ENCODE measurements at regions not wholly inside any gene's neighbourhood (a gene's known extent, or its start where the extent isn't known, plus 50 kb on each side); places are given as distances from the start of the nearest gene placed in this dataset.

DNA sequence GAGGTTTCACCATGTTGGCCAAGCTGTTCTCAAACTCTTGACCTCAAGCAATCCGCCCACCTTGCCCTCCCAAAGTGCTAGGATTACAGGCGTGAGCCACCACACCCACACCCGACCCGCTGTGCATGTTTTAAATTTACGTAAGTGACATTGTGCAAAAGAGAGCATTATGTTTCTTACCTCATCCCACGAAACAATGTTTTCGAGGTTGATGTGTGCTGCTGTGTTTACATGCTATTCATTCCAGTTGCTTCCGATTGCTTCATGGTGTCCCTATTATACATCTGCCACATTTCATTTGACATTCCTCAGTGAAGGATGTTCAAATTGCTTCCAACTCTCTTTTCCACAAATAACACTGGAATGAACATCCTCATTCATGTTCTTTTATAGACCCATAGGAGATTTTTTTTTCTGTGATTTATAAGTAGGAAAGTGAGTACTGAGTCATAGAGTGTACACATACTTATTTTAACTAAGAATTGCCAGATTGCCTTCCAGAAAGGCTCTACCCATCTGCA is 403.9 kb upstream of the JARID2 start:
- Histone ChIP-seq H3K27me3 (ENCODE audit: control insufficient read depth, insufficient read depth, low read length) (no peaks in the 10 kb centered on the region), H3K9me3 (ENCODE audit: control insufficient read depth, low read length) (no peaks in the 10 kb centered on the region), H3K4me2 (ENCODE audit: low read length) (no peak overlapping the region), H3K36me3 (ENCODE audit: control insufficient read depth, insufficient read depth, low read length) (no peaks in the 10 kb centered on the region), H3K4me3 (ENCODE audit: low read depth, low read length) (no peak overlapping the region), H3K27ac (no peak overlapping the region), H3K79me2 (no peaks in the 10 kb centered on the region), H3K4me1 (no peaks in the 10 kb centered on the region), H3K9ac (no peak overlapping the region), H2AFZ (no peak overlapping the region)
- TF ChIP-seq, protein P1, sequence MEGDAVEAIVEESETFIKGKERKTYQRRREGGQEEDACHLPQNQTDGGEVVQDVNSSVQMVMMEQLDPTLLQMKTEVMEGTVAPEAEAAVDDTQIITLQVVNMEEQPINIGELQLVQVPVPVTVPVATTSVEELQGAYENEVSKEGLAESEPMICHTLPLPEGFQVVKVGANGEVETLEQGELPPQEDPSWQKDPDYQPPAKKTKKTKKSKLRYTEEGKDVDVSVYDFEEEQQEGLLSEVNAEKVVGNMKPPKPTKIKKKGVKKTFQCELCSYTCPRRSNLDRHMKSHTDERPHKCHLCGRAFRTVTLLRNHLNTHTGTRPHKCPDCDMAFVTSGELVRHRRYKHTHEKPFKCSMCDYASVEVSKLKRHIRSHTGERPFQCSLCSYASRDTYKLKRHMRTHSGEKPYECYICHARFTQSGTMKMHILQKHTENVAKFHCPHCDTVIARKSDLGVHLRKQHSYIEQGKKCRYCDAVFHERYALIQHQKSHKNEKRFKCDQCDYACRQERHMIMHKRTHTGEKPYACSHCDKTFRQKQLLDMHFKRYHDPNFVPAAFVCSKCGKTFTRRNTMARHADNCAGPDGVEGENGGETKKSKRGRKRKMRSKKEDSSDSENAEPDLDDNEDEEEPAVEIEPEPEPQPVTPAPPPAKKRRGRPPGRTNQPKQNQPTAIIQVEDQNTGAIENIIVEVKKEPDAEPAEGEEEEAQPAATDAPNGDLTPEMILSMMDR (IDR thresholded peaks at IDR 0.05) = no peak

DNA sequence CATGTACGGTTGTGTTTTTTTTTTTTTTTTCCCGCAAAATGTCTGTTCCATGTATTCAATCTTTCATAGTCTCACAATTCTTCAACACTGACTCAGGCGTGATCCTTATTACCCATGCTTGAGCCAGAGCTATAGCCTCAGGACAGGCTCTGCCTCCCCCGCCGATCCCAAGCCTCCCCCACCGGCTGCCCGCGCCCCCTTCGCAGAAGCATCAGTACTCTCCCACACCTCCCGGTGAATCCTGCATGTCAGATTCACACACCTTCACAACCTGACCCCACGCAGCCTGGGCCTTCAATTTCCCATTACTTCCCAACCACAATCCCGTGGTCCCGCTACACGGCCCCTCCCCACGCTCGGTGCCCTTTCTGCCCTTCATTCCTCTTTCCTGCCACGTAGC is 401.5 kb upstream of the JARID2 start:
- H3K36me3 ChIP-seq (ENCODE audit: control insufficient read depth, insufficient read depth, low read length) = no peaks in the 10 kb centered on the region
- H3K9ac ChIP-seq = no peak overlapping the region
- H3K4me1 ChIP-seq = no peaks in the 10 kb centered on the region
- no peaks in the 10 kb centered on the region for H3K9me3 ChIP-seq (ENCODE audit: control insufficient read depth, low read length)
- TF ChIP-seq, protein P1 (IDR thresholded peaks at IDR 0.05) = no peak
- H3K4me2 ChIP-seq (ENCODE audit: low read length) = no peak overlapping the region
- no peaks in the 10 kb centered on the region for H3K79me2 ChIP-seq
- no peak overlapping the region for H3K27ac ChIP-seq
- H3K4me3 ChIP-seq (ENCODE audit: low read depth, low read length) = no peak overlapping the region
- no peaks in the 10 kb centered on the region for H3K27me3 ChIP-seq (ENCODE audit: control insufficient read depth, insufficient read depth, low read length)
- no peak overlapping the region for H2AFZ ChIP-seq

DNA sequence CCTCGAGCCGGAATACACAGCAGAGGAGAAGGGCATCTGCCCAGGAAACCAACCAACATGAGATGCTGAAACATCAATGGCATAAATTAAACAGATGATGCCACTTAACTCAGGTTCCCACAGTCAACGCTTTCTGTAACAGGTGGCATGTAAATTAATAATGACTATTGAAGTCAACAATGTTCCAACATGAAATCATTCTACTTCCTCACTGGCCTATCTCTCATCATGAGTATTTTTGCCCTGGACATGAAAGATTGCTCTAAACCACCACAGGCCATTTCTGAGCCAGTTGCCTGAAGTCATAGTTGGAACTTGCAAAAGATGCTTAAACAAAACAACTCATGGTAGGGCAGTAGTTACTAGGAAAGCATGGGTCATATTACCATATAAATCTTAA is 397.9 kb upstream of the JARID2 start:
- Histone ChIP-seq H3K4me2 (ENCODE audit: low read length) (no peak overlapping the region), H3K4me3 (ENCODE audit: low read depth, low read length) (no peak overlapping the region), H3K27me3 (ENCODE audit: control insufficient read depth, insufficient read depth, low read length) (no peaks in the 10 kb centered on the region), H3K36me3 (ENCODE audit: control insufficient read depth, insufficient read depth, low read length) (no peaks in the 10 kb centered on the region), H3K27ac (no peak overlapping the region), H3K4me1 (no peaks in the 10 kb centered on the region), H3K79me2 (no peaks in the 10 kb centered on the region), H3K9me3 (ENCODE audit: control insufficient read depth, low read length) (no peaks in the 10 kb centered on the region), H3K9ac (no peak overlapping the region), H2AFZ (no peak overlapping the region)
- TF ChIP-seq, protein P1 (IDR thresholded peaks at IDR 0.05) = no peak

DNA sequence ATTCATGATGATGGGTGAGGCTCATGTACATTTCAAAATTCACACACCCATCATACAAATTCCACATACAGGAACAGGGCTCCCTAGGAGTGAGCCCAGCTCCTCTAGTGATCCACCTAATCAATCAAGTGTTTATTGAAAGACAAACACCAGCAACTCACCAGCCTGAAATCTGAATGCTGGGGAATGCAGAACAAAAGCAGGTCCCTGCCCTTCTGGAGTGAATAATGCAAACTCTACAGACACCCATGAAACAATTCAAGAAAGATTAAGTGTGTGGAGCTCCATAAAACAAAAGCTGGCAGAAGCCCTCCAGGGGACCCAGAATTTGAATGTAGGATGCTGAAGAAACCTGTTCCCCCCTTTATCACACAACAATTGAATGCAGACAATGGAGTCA is 396.7 kb upstream of the JARID2 start:
- no peak overlapping the region for H3K9ac ChIP-seq
- no peak overlapping the region for H3K4me2 ChIP-seq (ENCODE audit: low read length)
- no peaks in the 10 kb centered on the region for H3K79me2 ChIP-seq
- H2AFZ ChIP-seq = no peak overlapping the region
- no peaks in the 10 kb centered on the region for H3K4me1 ChIP-seq
- H3K36me3 ChIP-seq (ENCODE audit: control insufficient read depth, insufficient read depth, low read length) = no peaks in the 10 kb centered on the region
- H3K27me3 ChIP-seq (ENCODE audit: control insufficient read depth, insufficient read depth, low read length) = no peaks in the 10 kb centered on the region
- H3K9me3 ChIP-seq (ENCODE audit: control insufficient read depth, low read length) = no peaks in the 10 kb centered on the region
- H3K27ac ChIP-seq = no peak overlapping the region
- TF ChIP-seq, protein P1 (IDR thresholded peaks at IDR 0.05) = no peak
- H3K4me3 ChIP-seq (ENCODE audit: low read depth, low read length) = no peak overlapping the region

DNA sequence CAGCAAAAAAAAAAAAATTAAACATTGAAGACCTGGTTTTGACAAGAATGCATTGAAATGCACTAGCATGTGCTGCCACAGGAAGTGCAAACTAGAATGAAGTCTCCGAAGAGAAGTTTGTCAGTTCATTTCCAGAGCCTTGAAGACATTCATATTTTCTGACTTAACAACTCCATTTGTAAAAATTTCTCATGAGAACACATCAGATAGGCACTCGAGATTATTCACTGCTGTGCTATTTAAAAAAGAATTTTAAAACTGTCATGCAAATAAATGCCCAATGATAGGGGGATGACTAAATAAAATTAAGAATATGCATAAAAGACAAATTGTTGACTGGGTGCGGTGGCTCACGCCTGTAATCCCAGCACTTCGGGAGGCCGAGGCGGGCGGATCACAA is 394.6 kb upstream of the JARID2 start:
- H3K4me3 ChIP-seq (ENCODE audit: low read depth, low read length) = no peak overlapping the region
- H3K4me2 ChIP-seq (ENCODE audit: low read length) = no peak overlapping the region
- no peak overlapping the region for H2AFZ ChIP-seq
- H3K79me2 ChIP-seq = no peaks in the 10 kb centered on the region
- TF ChIP-seq, protein P1 (IDR thresholded peaks at IDR 0.05) = no peak
- no peak overlapping the region for H3K9ac ChIP-seq
- H3K27ac ChIP-seq = no peak overlapping the region
- H3K4me1 ChIP-seq = no peaks in the 10 kb centered on the region
- no peaks in the 10 kb centered on the region for H3K27me3 ChIP-seq (ENCODE audit: control insufficient read depth, insufficient read depth, low read length)
- H3K9me3 ChIP-seq (ENCODE audit: control insufficient read depth, low read length) = no peaks in the 10 kb centered on the region
- no peaks in the 10 kb centered on the region for H3K36me3 ChIP-seq (ENCODE audit: control insufficient read depth, insufficient read depth, low read length)

All from parathyroid adenoma (tissue), 2 donors.